ENCODE measurements at regions not wholly inside any gene's neighbourhood (a gene's known extent, or its start where the extent isn't known, plus 50 kb on each side); places are given as distances from the start of the nearest gene placed in this dataset.

DNA sequence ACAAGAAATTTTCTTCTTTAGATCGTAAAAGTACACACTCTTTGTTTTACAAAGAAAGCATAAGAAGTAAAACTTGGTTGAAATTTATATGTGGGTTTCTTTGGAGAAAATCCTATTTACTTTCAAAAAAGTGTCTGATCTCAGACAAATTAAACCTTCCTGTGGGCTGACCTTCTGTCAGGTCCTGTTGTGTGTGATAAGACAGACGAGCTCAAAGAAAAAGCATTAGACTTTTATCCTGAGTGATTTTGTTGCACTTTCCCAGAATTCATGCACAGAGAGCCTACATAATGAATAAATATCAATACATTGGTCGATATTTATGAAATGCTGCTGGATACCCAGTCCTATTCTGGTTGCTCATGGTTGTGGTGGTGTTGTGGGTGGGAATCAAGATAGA is 302.1 kb upstream of the SYNCRIP start:
- TF ChIP-seq YY1 (IDR thresholded peaks at IDR 0.05; ENCODE audit: insufficient read depth, insufficient read length) (no peak), ZNF274 (IDR thresholded peaks at IDR 0.05; ENCODE audit: low read depth, low read length) (no peak)

All from NT2/D1 (cell line).